A673 (cell line): ENCODE measurements at regions not wholly inside any gene's neighbourhood (a gene's known extent, or its start where the extent isn't known, plus 50 kb on each side); places are given as distances from the start of the nearest gene placed in this dataset.

Source experiments
- CTCF ChIP-seq: fragments of 300-800, 200-600 bp; sonication (generic); conservative IDR thresholded peaks from 2 replicates; pipeline ENCODE4 v1.5.1; 2017; ENCODE audit warnings: low read depth, mild to moderate bottlenecking, antibody characterized with exemption, low read length, moderate library complexity, mixed read lengths
- EZH2 ChIP-seq: fragments of 200-600 bp; sonication (generic); IDR thresholded peaks from 2 replicates; pipeline ENCODE4 v1.6.1; 2017; ENCODE audit warnings: borderline replicate concordance, low read depth, mild to moderate bottlenecking, mixed read lengths, antibody characterized with exemption, low read length; ENCODE audit not compliant: poor library complexity, severe bottlenecking

DNA sequence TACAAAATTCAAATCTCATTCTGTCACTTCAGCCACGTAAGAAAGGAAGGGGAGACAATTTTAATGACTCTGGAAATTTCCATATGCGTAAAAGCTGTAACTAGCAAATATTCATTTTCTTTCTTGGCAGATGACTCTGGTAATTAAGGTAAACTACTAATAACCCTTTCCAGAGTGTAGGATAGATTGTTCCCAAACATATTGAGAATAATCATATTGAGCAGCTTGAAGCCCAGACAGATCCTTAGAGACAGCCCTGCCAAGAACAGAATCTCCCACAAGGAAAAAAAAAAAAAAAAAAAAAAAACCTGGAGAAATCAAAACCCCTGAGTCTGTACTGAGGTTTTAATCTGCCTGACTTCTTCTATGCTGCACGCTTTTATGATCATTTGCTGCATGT, 163.6 kb upstream of the TMPO start:
- TF ChIP-seq CTCF (no peak), EZH2 (no peak)
